H9 (cell line): ENCODE measurements at regions not wholly inside any gene's neighbourhood (a gene's known extent, or its start where the extent isn't known, plus 50 kb on each side); places are given as distances from the start of the nearest gene placed in this dataset.

Experiments used
- DNase-seq: peaks from one replicate; pipeline ENCODE4 v3.0.0-alpha.2; 2017
- H2AFZ ChIP-seq: one replicate; pipeline ENCODE4 v1.6.1; 2013; ENCODE audit warnings: mild to moderate bottlenecking, low read length, control low read depth, moderate library complexity
- H2AK5ac ChIP-seq: 2 replicates; pipeline ENCODE4 v1.6.1; 2013; ENCODE audit warnings: low read length, control low read depth, mixed read lengths; ENCODE audit not compliant: insufficient read length
- H2BK120ac ChIP-seq: one replicate; pipeline ENCODE4 v1.6.1; 2013; ENCODE audit warnings: low read depth, mild to moderate bottlenecking, low read length, control low read depth, inconsistent platforms; ENCODE audit not compliant: poor library complexity, severe bottlenecking
- H2BK12ac ChIP-seq: 2 replicates; pipeline ENCODE4 v1.6.1; 2013; ENCODE audit warnings: low read length, control low read depth, mixed read lengths, low read depth; ENCODE audit not compliant: insufficient read length
- H2BK15ac ChIP-seq: 2 replicates; pipeline ENCODE4 v1.6.1; 2013; ENCODE audit warnings: low read depth, low read length, control low read depth
- H2BK20ac ChIP-seq: one replicate; pipeline ENCODE4 v1.6.1; 2013; ENCODE audit warnings: low read depth, mild to moderate bottlenecking, low read length, control low read depth, inconsistent platforms; ENCODE audit not compliant: poor library complexity, severe bottlenecking
- H2BK5ac ChIP-seq: 2 replicates; pipeline ENCODE4 v1.6.1; 2013; ENCODE audit warnings: low read length, control low read depth, mixed read lengths; ENCODE audit not compliant: insufficient read length
- H3K14ac ChIP-seq: 2 replicates; pipeline ENCODE4 v1.6.1; 2013; ENCODE audit warnings: low read length, control low read depth; ENCODE audit not compliant: insufficient read depth
- H3K18ac ChIP-seq: 2 replicates; pipeline ENCODE4 v1.6.1; 2013; ENCODE audit warnings: low read depth, mild to moderate bottlenecking, mixed read lengths, low read length, control low read depth; ENCODE audit not compliant: insufficient read length
- H3K23ac ChIP-seq: 2 replicates; pipeline ENCODE4 v1.6.1; 2013; ENCODE audit warnings: low read length, control low read depth, mixed read lengths, low read depth; ENCODE audit not compliant: insufficient read length
- H3K23me2 ChIP-seq: 2 replicates; pipeline ENCODE4 v1.6.1; 2013; ENCODE audit warnings: low read depth, mild to moderate bottlenecking, mixed read lengths, low read length, control low read depth; ENCODE audit not compliant: insufficient read length, poor library complexity, severe bottlenecking
- H3K27ac ChIP-seq: 2 replicates; pipeline ENCODE4 v1.5.1; 2013; ENCODE audit warnings: low read length, control low read depth, mixed read lengths, low read depth; ENCODE audit not compliant: insufficient read length
- H3K27me3 ChIP-seq: 2 replicates; pipeline ENCODE4 v1.6.1; 2013; ENCODE audit warnings: low read length, control low read depth, inconsistent platforms; ENCODE audit not compliant: insufficient read depth
- H3K4ac ChIP-seq: 2 replicates; pipeline ENCODE4 v1.6.1; 2013; ENCODE audit warnings: low read depth, mild to moderate bottlenecking, control low read depth, inconsistent platforms, low read length, moderate library complexity
- H3K4me1 ChIP-seq: 2 replicates; pipeline ENCODE4 v1.6.1; 2013; ENCODE audit warnings: low read length, control low read depth, inconsistent platforms; ENCODE audit not compliant: insufficient read depth
- H3K4me2 ChIP-seq: 2 replicates; pipeline ENCODE4 v1.6.1; 2013; ENCODE audit warnings: low read length, control low read depth, mixed read lengths; ENCODE audit not compliant: insufficient read length, insufficient read depth
- H3K56ac ChIP-seq: 2 replicates; pipeline ENCODE4 v1.6.1; 2013; ENCODE audit warnings: low read depth, mild to moderate bottlenecking, mixed read lengths, low read length, control low read depth; ENCODE audit not compliant: insufficient read length
- H3K79me1 ChIP-seq: 2 replicates; pipeline ENCODE4 v1.6.1; 2013; ENCODE audit warnings: low read depth, mild to moderate bottlenecking, moderate library complexity, low read length, control low read depth, inconsistent platforms; ENCODE audit not compliant: insufficient read depth, poor library complexity, severe bottlenecking
- H3K79me2 ChIP-seq: 2 replicates; pipeline ENCODE4 v1.6.1; 2013; ENCODE audit warnings: low read length, control low read depth, inconsistent platforms; ENCODE audit not compliant: insufficient read depth
- H3K9ac ChIP-seq: 2 replicates; pipeline ENCODE4 v1.6.1; 2013; ENCODE audit warnings: low read length, control low read depth, mixed read lengths; ENCODE audit not compliant: insufficient read length; ENCODE audit errors: extremely low read depth
- H3K9me3 ChIP-seq: one replicate; pipeline ENCODE4 v1.6.1; 2013; ENCODE audit warnings: low read depth, low read length, inconsistent platforms; ENCODE audit not compliant: control insufficient read depth
- H3T11ph ChIP-seq: one replicate; pipeline ENCODE4 v1.6.1; 2013; ENCODE audit warnings: mild to moderate bottlenecking, low read length, control low read depth, inconsistent platforms
- H4K20me1 ChIP-seq: one replicate; pipeline ENCODE4 v1.6.1; 2013; ENCODE audit not compliant: control insufficient read depth, insufficient read length, insufficient read depth
- H4K5ac ChIP-seq: 2 replicates; pipeline ENCODE4 v1.6.1; 2013; ENCODE audit warnings: low read depth, mild to moderate bottlenecking, mixed read lengths, low read length, control low read depth; ENCODE audit not compliant: insufficient read length
- H4K8ac ChIP-seq: replicated peaks from 2 replicates; pipeline ENCODE4 v1.6.1; 2013; ENCODE audit warnings: low read length, control low read depth, mixed read lengths, low read depth; ENCODE audit not compliant: insufficient read length
- H4K91ac ChIP-seq: 2 replicates; pipeline ENCODE4 v1.6.1; 2013; ENCODE audit warnings: low read depth, mild to moderate bottlenecking, moderate library complexity, mixed read lengths, low read length, control low read depth; ENCODE audit not compliant: insufficient read length
- H3K27ac Mint-ChIP-seq, 3 experiments: 2 replicates in 2 of 3; 3 replicates in 1 of 3; pipeline ENCODE4 v1.8.0; 2020 to 2021; ENCODE audit warnings: mixed read lengths in 3 of 3, mild to moderate bottlenecking in 1 of 3, moderate library complexity in 1 of 3
- H3K27me3 Mint-ChIP-seq: 2 replicates; pipeline ENCODE4 v1.8.0; 2021; ENCODE audit warnings: low read depth, mild to moderate bottlenecking, moderate library complexity, mixed read lengths
- H3K36me3 Mint-ChIP-seq, 3 experiments: 2 replicates in 2 of 3; 3 replicates in 1 of 3; pipeline ENCODE4 v1.8.0; 2020 to 2021; ENCODE audit warnings: low read depth in 3 of 3, mixed read lengths in 3 of 3; ENCODE audit not compliant: insufficient read depth in 1 of 3
- H3K4me1 Mint-ChIP-seq, 2 experiments: 2 replicates each; pipeline ENCODE4 v1.8.0; 2020; ENCODE audit warnings: mixed read lengths in 2 of 2
- H3K4me3 Mint-ChIP-seq, 2 experiments: 2 replicates in 1 of 2; 3 replicates in 1 of 2; pipeline ENCODE4 v1.8.0; 2020 to 2021; ENCODE audit warnings: mild to moderate bottlenecking in 2 of 2, mixed read lengths in 2 of 2, moderate library complexity in 1 of 2
- H3K9me3 Mint-ChIP-seq, 2 experiments: 2 replicates in 1 of 2; 3 replicates in 1 of 2; pipeline ENCODE4 v1.8.0; 2020; ENCODE audit warnings: mild to moderate bottlenecking in 2 of 2, mixed read lengths in 2 of 2, moderate library complexity in 1 of 2
- CTCF ChIP-seq: fragments of 200-600 bp; sonication (generic); conservative IDR thresholded peaks from 3 replicates; pipeline ENCODE4 v1.8.0; 2021; ENCODE audit warnings: antibody characterized with exemption, mild to moderate bottlenecking
- WGBS: extraction: QIAGEN DNeasy Blood & Tissue Kit; methylation state at CpG from one replicate; pipeline ENCODE4 v1.1.7; 2013; ENCODE audit warnings: missing lambda C conversion rate, low lambda C conversion rate, mixed read lengths; ENCODE audit not compliant: insufficient read length; ENCODE audit errors: extremely low coverage; 5-methylcytosine and 5-hydroxymethylcytosine counted together

DNA sequence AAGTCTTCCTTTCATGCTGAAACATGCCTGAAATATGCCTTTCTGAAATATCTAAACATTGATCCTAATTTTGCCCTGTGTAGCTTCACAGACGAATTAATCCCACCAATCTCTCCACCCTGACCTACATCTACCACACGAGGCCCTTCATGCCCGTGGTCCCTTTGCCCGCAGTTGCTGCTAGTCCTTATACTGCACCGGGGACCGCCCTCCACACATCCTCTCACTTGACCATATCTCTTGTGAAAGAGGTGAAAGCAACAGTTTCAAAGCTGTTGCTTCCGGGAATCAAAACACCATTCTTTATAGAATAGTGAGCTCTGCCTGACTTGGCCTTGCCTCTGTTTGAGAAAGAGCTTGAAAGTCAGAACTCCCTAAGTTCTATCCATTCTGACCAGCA is 499.5 kb downstream of the NTRK3 start:
- Histone ChIP-seq H3K9ac (no peak overlapping the region), H3K27ac (no peak overlapping the region), H2BK12ac (no peak overlapping the region), H2AK5ac (no peak overlapping the region), H2BK5ac (no peak overlapping the region), H4K91ac (no peak overlapping the region), H3K9me3 (no peaks in the 10 kb centered on the region), H3K56ac (no peak overlapping the region), H3T11ph (no peak overlapping the region), H3K14ac (no peak overlapping the region), H2BK120ac (no peak overlapping the region), H3K27me3 (no peaks in the 10 kb centered on the region), H3K18ac (no peak overlapping the region), H4K20me1 (peaks cover 2% of the 10 kb centered on the region), H2AFZ (no peak overlapping the region), H2BK15ac (no peak overlapping the region), H3K4ac (no peak overlapping the region), H4K8ac (no peak overlapping the region), H3K23ac (no peak overlapping the region), H3K4me1 (no peaks in the 10 kb centered on the region), H4K5ac (no peak overlapping the region), H3K4me2 (no peak overlapping the region), H3K79me2 (no peaks in the 10 kb centered on the region), H2BK20ac (no peak overlapping the region), H3K23me2 (no peaks in the 10 kb centered on the region), H3K79me1 (no peaks in the 10 kb centered on the region)
- Mint-ChIP-seq H3K4me3 (no peak overlapping the region), H3K27me3 (no peaks in the 10 kb centered on the region; the same call in 1 of the 2 replicates), H3K9me3 (no peaks in the 10 kb centered on the region), H3K4me1 (no peaks in the 10 kb centered on the region), H3K27ac (no peak overlapping the region), H3K36me3 (no peaks in the 10 kb centered on the region)
- no peak for DNase-seq
- WGBS, result no CpG with 5 or more reads among the region's 7 CpGs
- no peak for TF ChIP-seq CTCF
